OCI-LY3 (cell line): ENCODE measurements at regions not wholly inside any gene's neighbourhood (a gene's known extent, or its start where the extent isn't known, plus 50 kb on each side); places are given as distances from the start of the nearest gene placed in this dataset.

Experiments used
- H2AFZ ChIP-seq: fragments of 200-600, 300-600 bp; shearing (Covaris generic); 2 replicates; pipeline ENCODE4 v1.6.0; 2014; ENCODE audit warnings: antibody characterized with exemption, low read depth, low read length
- H3K27ac ChIP-seq: fragments of 200-600, 300-600 bp; sonication (generic); 2 replicates; pipeline ENCODE4 v1.5.1; 2014; ENCODE audit warnings: mild to moderate bottlenecking, low read length, moderate library complexity, mixed read lengths
- H3K27me3 ChIP-seq: fragments of 200-600, 300-600 bp; sonication (generic); 2 replicates; pipeline ENCODE4 v1.6.1; 2014; ENCODE audit warnings: low read depth, low read length, mixed read lengths
- H3K36me3 ChIP-seq: fragments of 200-600, 300-600 bp; sonication (generic); replicated peaks from 2 replicates; pipeline ENCODE3; 2014; ENCODE audit warnings: low read depth, low read length, mixed read lengths
- H3K4me1 ChIP-seq: fragments of 300-600, 200-600 bp; sonication (generic); 2 replicates; pipeline ENCODE4 v1.6.1; 2014; ENCODE audit warnings: low read length, mixed read lengths
- H3K4me2 ChIP-seq: fragments of 200-600, 300-600 bp; sonication (generic); 2 replicates; pipeline ENCODE4 v1.6.1; 2014; ENCODE audit warnings: low read length, mixed read lengths
- H3K4me3 ChIP-seq: fragments of 300-600, 200-600 bp; sonication (generic); 2 replicates; pipeline ENCODE4 v1.5.1; 2014; ENCODE audit warnings: antibody characterized with exemption, mild to moderate bottlenecking, low read length, moderate library complexity
- H3K79me2 ChIP-seq: fragments of 300-600, 200-600 bp; shearing (Covaris generic); 2 replicates; pipeline ENCODE4 v1.6.1; 2014; ENCODE audit warnings: mild to moderate bottlenecking, low read length, mixed read lengths
- H3K9ac ChIP-seq: fragments of 300-600, 200-600 bp; shearing (Covaris generic); 2 replicates; pipeline ENCODE4 v1.6.0; 2014; ENCODE audit warnings: mild to moderate bottlenecking, low read length, moderate library complexity
- H3K9me3 ChIP-seq: fragments of 200-600, 300-600 bp; shearing (Covaris generic); 2 replicates; pipeline ENCODE4 v1.6.1; 2014; ENCODE audit warnings: low read length, mixed read lengths; ENCODE audit not compliant: insufficient read depth
- H4K20me1 ChIP-seq: fragments of 200-600, 300-600 bp; sonication (generic); 2 replicates; pipeline ENCODE4 v1.6.1; 2016; ENCODE audit warnings: low read length, mixed read lengths; ENCODE audit not compliant: insufficient read depth
- CTCF ChIP-seq: fragments of 200-600, 300-600 bp; sonication (generic); IDR thresholded peaks from 2 replicates; pipeline ENCODE4 v1.5.1; 2014; ENCODE audit warnings: antibody characterized with exemption, low read length, low read depth
- EZH2phosphoT487 ChIP-seq: fragments of 200-600 bp; shearing (Covaris generic); IDR thresholded peaks from 2 replicates; pipeline ENCODE4 v1.6.1; 2018; ENCODE audit warnings: antibody characterized with exemption, mixed run types, low read depth

DNA sequence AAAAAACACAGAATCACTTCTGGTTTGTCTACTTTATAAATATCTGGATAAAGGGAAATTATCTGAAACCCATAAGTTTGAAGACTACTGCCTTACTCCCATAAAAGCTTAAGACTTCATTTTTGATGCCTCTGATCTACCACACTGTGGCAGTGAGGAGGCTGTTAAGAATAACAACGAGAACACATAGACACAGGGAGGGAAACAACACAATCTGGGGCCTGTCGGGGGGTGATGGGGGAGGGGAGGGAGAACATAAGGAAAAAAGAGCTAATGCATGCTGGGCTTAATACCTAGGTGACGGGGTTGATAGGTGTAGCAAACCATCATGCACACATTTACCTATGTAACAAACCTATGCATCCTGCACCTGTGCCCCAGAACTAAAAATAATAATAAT is 573.7 kb downstream of the GBA3 start:
- no peak for TF ChIP-seq EZH2phosphoT487
- TF ChIP-seq CTCF = no peak
- H2AFZ ChIP-seq = no peak overlapping the region
- H3K4me2 ChIP-seq = no peak overlapping the region

GRCh38 chr4:23260511-23260910 is 567.8 kb downstream of the GBA3 start:
- TF ChIP-seq CTCF (no peak), EZH2phosphoT487 (no peak)
- Histone ChIP-seq H3K9me3 (no peaks in the 10 kb centered on the region), H3K4me2 (no peak overlapping the region), H3K4me1 (no peaks in the 10 kb centered on the region), H3K36me3 (no peaks in the 10 kb centered on the region), H4K20me1 (no peaks in the 10 kb centered on the region), H3K9ac (no peak overlapping the region), H3K27ac (no peak overlapping the region), H3K27me3 (no peaks in the 10 kb centered on the region), H3K79me2 (no peaks in the 10 kb centered on the region), H2AFZ (no peak overlapping the region), H3K4me3 (no peak overlapping the region)

More for the DNA sequence above, 573.7 kb downstream of the GBA3 start:
- no peaks in the 10 kb centered on the region for H3K9me3 ChIP-seq
- no peaks in the 10 kb centered on the region for H3K36me3 ChIP-seq
- no peak overlapping the region for H3K9ac ChIP-seq
- no peaks in the 10 kb centered on the region for H4K20me1 ChIP-seq
- H3K4me3 ChIP-seq = no peak overlapping the region
- H3K4me1 ChIP-seq = no peaks in the 10 kb centered on the region
- no peak overlapping the region for H3K27ac ChIP-seq
- H3K27me3 ChIP-seq = no peaks in the 10 kb centered on the region
- H3K79me2 ChIP-seq = no peaks in the 10 kb centered on the region

- H3K79me2 ChIP-seq = no peaks in the 10 kb centered on the region
- no peaks in the 10 kb centered on the region for H4K20me1 ChIP-seq
- H2AFZ ChIP-seq = no peak overlapping the region
- H3K4me2 ChIP-seq = no peak overlapping the region
- no peaks in the 10 kb centered on the region for H3K36me3 ChIP-seq
- TF ChIP-seq CTCF = no peak
- no peak for TF ChIP-seq EZH2phosphoT487
- H3K27me3 ChIP-seq = no peaks in the 10 kb centered on the region
- no peak overlapping the region for H3K27ac ChIP-seq
- H3K9ac ChIP-seq = no peak overlapping the region
- no peak overlapping the region for H3K4me3 ChIP-seq
- H3K4me1 ChIP-seq = no peaks in the 10 kb centered on the region
- H3K9me3 ChIP-seq = no peaks in the 10 kb centered on the region
Measured at GRCh38 chr4:23245203-23245832, 552.6 kb downstream of the GBA3 start.

- Histone ChIP-seq H3K9ac (no peak overlapping the region), H3K9me3 (no peaks in the 10 kb centered on the region), H3K4me2 (no peak overlapping the region), H3K36me3 (no peaks in the 10 kb centered on the region), H3K27ac (no peak overlapping the region), H3K4me1 (no peaks in the 10 kb centered on the region), H3K27me3 (no peaks in the 10 kb centered on the region), H4K20me1 (no peaks in the 10 kb centered on the region), H2AFZ (no peak overlapping the region), H3K79me2 (no peaks in the 10 kb centered on the region), H3K4me3 (no peak overlapping the region)
- no peak for TF ChIP-seq EZH2phosphoT487
- no peak for TF ChIP-seq CTCF
Measured at GRCh38 chr4:23242962-23243361, 550.2 kb downstream of the GBA3 start.
